ENCODE measurements at regions not wholly inside any gene's neighbourhood (a gene's known extent, or its start where the extent isn't known, plus 50 kb on each side); places are given as distances from the start of the nearest gene placed in this dataset.

GRCh38 chr10:129293991-129294700 is 172.9 kb upstream of the MGMT start:
- no peak overlapping the region for H3K4me3 ChIP-seq (ENCODE audit: low read length)
- no peak for DNase-seq

DNA sequence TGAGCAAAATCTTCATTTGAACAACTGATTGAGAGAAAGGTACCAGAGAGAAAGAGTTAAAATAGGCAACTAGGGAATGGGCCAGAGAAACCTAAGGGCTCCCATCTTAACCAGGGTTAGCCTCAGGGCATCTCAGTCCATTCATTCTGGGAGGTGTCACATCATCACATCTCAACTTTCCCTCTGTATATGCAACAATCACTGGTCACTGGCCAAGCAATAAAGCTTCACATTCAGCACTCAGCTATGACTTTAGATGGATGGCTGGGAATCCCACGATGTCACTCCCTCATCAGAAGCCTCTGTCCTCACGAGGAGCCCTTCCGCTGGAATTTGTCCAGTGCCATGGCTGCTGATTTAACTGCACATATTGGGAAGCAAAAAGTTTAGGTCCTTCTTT is 172.1 kb upstream of the MGMT start:
- no peak for ATAC-seq
- intact Hi-C loops (cut with DNase I), result no loop called here
- Histone ChIP-seq H3K4me1 (ENCODE audit: control insufficient read depth, insufficient read depth, low read length) (no peaks in the 10 kb centered on the region), H3K4me3 (ENCODE audit: low read length) (no peak overlapping the region), H3K27ac (ENCODE audit: low read length) (no peak overlapping the region), H3K9me3 (ENCODE audit: control insufficient read depth, low read length) (no peaks in the 10 kb centered on the region), H3K27me3 (ENCODE audit: control insufficient read depth, insufficient read depth) (no peaks in the 10 kb centered on the region)
- no peak for DNase-seq
- WGBS, result 64% methylated on average over 3 of the region's 3 CpGs

More at GRCh38 chr10:129293991-129294700, 172.9 kb upstream of the MGMT start:
- intact Hi-C loops (cut with DNase I), result no loop called here
- Histone ChIP-seq H3K4me1 (ENCODE audit: control insufficient read depth, insufficient read depth, low read length) (no peaks in the 10 kb centered on the region), H3K9me3 (ENCODE audit: control insufficient read depth, low read length) (no peaks in the 10 kb centered on the region), H3K27ac (ENCODE audit: low read length) (no peak overlapping the region), H3K27me3 (ENCODE audit: control insufficient read depth, insufficient read depth) (no peaks in the 10 kb centered on the region)
- 82% methylated on average over 2 of the region's 2 CpGs for WGBS
- no peak for ATAC-seq

GRCh38 chr10:129305046-129305445 is 162.0 kb upstream of the MGMT start:
- ATAC-seq (no peak), DNase-seq (no peak)
- H3K4me1 ChIP-seq (ENCODE audit: control insufficient read depth, insufficient read depth, low read length), result no peaks in the 10 kb centered on the region
- no peaks in the 10 kb centered on the region for H3K9me3 ChIP-seq (ENCODE audit: control insufficient read depth, low read length)
- H3K27ac ChIP-seq (ENCODE audit: low read length), result no peak overlapping the region
- no peaks in the 10 kb centered on the region for H3K27me3 ChIP-seq (ENCODE audit: control insufficient read depth, insufficient read depth)
- H3K4me3 ChIP-seq (ENCODE audit: low read length), result no peak overlapping the region
- intact Hi-C loops (cut with DNase I), result no loop called here
- 39% methylated on average over 5 of the region's 5 CpGs for WGBS

- no peak for DNase-seq
- Histone ChIP-seq H3K4me1 (ENCODE audit: control insufficient read depth, insufficient read depth, low read length) (no peaks in the 10 kb centered on the region), H3K27me3 (ENCODE audit: control insufficient read depth, insufficient read depth) (no peaks in the 10 kb centered on the region), H3K9me3 (ENCODE audit: control insufficient read depth, low read length) (no peaks in the 10 kb centered on the region), H3K27ac (ENCODE audit: low read length) (no peak overlapping the region), H3K4me3 (ENCODE audit: low read length) (no peak overlapping the region)
- no peak for ATAC-seq
- 65% methylated on average over 8 of the region's 8 CpGs for WGBS
- intact Hi-C loops (cut with DNase I), result no loop called here
These were observed 159.9 kb upstream of the MGMT start for GRCh38 chr10:129307141-129307540.

DNA sequence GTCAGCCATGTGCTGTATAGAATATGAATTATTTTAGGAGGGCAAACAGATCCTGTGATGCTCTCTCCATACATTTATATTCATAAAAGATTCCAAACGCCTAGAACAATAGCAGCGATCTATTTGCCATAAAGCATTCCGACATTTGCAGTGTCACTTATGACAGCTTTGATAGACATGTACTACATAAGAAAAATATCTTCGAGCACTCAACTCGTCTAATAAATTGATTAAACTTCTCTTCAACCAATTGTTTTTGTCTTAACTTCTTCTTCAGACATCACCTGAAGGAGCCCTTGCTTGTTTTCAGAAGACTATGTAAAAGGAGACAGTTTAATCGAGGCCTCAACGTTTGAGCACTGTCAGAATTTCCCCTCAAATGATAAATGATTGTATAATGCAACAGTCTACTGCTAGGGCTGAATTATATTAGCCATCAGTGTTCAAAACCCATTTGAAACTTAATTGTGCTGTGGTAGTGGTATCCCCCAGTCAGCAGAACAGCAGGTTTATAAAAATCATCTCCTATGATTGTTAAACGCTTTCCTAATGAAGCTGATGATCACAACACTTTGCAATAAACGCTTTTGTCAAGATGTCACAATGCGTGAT is 158.0 kb upstream of the MGMT start:
- Histone ChIP-seq H3K27ac (ENCODE audit: low read length) (no peak overlapping the region), H3K9me3 (ENCODE audit: control insufficient read depth, low read length) (no peaks in the 10 kb centered on the region), H3K4me3 (ENCODE audit: low read length) (no peak overlapping the region), H3K4me1 (ENCODE audit: control insufficient read depth, insufficient read depth, low read length) (no peaks in the 10 kb centered on the region), H3K27me3 (ENCODE audit: control insufficient read depth, insufficient read depth) (no peaks in the 10 kb centered on the region)
- WGBS, result 92% methylated on average over 10 of the region's 10 CpGs
- ATAC-seq, result no peak
- intact Hi-C loops (cut with DNase I), result no loop called here
- no peak for DNase-seq

GRCh38 chr10:129309565-129309964 is 157.5 kb upstream of the MGMT start:
- H3K9me3 ChIP-seq (ENCODE audit: control insufficient read depth, low read length), result no peaks in the 10 kb centered on the region
- no peaks in the 10 kb centered on the region for H3K27me3 ChIP-seq (ENCODE audit: control insufficient read depth, insufficient read depth)
- no peak overlapping the region for H3K27ac ChIP-seq (ENCODE audit: low read length)
- WGBS, result 93% methylated on average over 5 of the region's 5 CpGs
- no peak overlapping the region for H3K4me3 ChIP-seq (ENCODE audit: low read length)
- ATAC-seq (no peak), DNase-seq (no peak)
- intact Hi-C loops (cut with DNase I), result no loop called here
- H3K4me1 ChIP-seq (ENCODE audit: control insufficient read depth, insufficient read depth, low read length), result no peaks in the 10 kb centered on the region

GRCh38 chr10:129310881-129311280 is 156.2 kb upstream of the MGMT start:
- intact Hi-C loops (cut with DNase I), result no loop called here
- WGBS, result 70% methylated on average over 4 of the region's 4 CpGs
- Histone ChIP-seq H3K4me3 (ENCODE audit: low read length) (no peak overlapping the region), H3K4me1 (ENCODE audit: control insufficient read depth, insufficient read depth, low read length) (no peaks in the 10 kb centered on the region), H3K27me3 (ENCODE audit: control insufficient read depth, insufficient read depth) (no peaks in the 10 kb centered on the region), H3K9me3 (ENCODE audit: control insufficient read depth, low read length) (no peaks in the 10 kb centered on the region), H3K27ac (ENCODE audit: low read length) (no peak overlapping the region)
- ATAC-seq (no peak), DNase-seq (no peak)

DNA sequence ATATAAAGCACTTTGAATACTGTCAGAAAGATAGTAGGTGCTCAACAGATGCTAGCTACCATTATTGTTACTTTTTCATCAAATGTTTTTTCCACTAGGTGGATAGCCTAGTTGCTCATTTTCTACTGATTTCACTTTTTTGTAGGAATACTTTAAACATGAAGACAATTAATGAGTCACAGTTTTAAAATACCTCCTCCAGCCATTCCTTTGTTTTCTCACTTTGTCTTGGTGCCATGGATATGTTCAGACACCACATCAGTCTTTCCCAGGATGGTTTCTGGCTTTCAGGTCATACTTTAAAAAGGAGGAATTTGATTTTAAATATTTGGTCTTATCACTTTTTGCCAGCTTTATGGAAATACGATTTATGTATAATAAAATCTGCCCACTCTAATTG is 147.1 kb upstream of the MGMT start:
- no peak overlapping the region for H3K27ac ChIP-seq (ENCODE audit: low read length)
- intact Hi-C loops (cut with DNase I), result no loop called here
- ATAC-seq, result no peak
- 85% methylated on average over 1 of the region's 1 CpG for WGBS
- DNase-seq, result no peak
- H3K4me1 ChIP-seq (ENCODE audit: control insufficient read depth, insufficient read depth, low read length), result no peaks in the 10 kb centered on the region
- no peaks in the 10 kb centered on the region for H3K27me3 ChIP-seq (ENCODE audit: control insufficient read depth, insufficient read depth)
- no peaks in the 10 kb centered on the region for H3K9me3 ChIP-seq (ENCODE audit: control insufficient read depth, low read length)
- H3K4me3 ChIP-seq (ENCODE audit: low read length), result no peak overlapping the region

- Histone ChIP-seq H3K27me3 (ENCODE audit: control insufficient read depth, insufficient read depth) (no peaks in the 10 kb centered on the region), H3K9me3 (ENCODE audit: control insufficient read depth, low read length) (no peaks in the 10 kb centered on the region), H3K4me3 (ENCODE audit: low read length) (no peak overlapping the region), H3K27ac (ENCODE audit: low read length) (no peak overlapping the region), H3K4me1 (ENCODE audit: control insufficient read depth, insufficient read depth, low read length) (no peaks in the 10 kb centered on the region)
- no peak for DNase-seq
- 77% methylated on average over 1 of the region's 1 CpG for WGBS
- intact Hi-C loops (cut with DNase I), result no loop called here
- ATAC-seq, result no peak
These were observed 146.7 kb upstream of the MGMT start for GRCh38 chr10:129320340-129320739.

DNA sequence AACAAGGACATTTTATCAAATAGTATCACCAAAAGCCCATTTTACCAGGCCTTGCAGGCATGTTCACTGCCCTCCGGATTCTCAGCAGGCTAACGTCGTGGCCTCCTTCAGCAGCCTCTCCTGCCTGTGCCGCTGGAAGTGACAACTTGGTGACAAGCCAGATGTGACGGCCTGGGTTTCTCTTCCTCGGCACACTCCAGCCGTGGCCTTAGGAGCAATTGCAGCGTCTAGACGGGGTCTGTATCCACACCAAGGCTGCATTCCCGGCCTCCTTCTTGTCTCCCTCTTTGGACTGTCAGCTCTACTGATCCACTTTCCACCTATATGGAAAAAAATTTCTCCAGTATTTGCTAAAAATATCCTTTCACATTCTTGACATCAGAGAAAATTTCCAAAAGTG is 145.3 kb upstream of the MGMT start:
- no peaks in the 10 kb centered on the region for H3K27me3 ChIP-seq (ENCODE audit: control insufficient read depth, insufficient read depth)
- H3K4me1 ChIP-seq (ENCODE audit: control insufficient read depth, insufficient read depth, low read length), result no peaks in the 10 kb centered on the region
- DNase-seq, result no peak
- intact Hi-C loops (cut with DNase I), result no loop called here
- no peak for ATAC-seq
- WGBS, result 76% methylated on average over 10 of the region's 10 CpGs
- H3K4me3 ChIP-seq (ENCODE audit: low read length), result no peak overlapping the region
- H3K27ac ChIP-seq (ENCODE audit: low read length), result no peak overlapping the region
- no peaks in the 10 kb centered on the region for H3K9me3 ChIP-seq (ENCODE audit: control insufficient read depth, low read length)

- Histone ChIP-seq H3K27ac (ENCODE audit: low read length) (no peak overlapping the region), H3K4me1 (ENCODE audit: control insufficient read depth, insufficient read depth, low read length) (no peaks in the 10 kb centered on the region), H3K27me3 (ENCODE audit: control insufficient read depth, insufficient read depth) (no peaks in the 10 kb centered on the region), H3K9me3 (ENCODE audit: control insufficient read depth, low read length) (no peaks in the 10 kb centered on the region), H3K4me3 (ENCODE audit: low read length) (no peak overlapping the region)
- no peak for DNase-seq
- no peak for ATAC-seq
- intact Hi-C loops (cut with DNase I), result no loop called here
- 44% methylated on average over 13 of the region's 13 CpGs for WGBS
These were observed 143.9 kb upstream of the MGMT start for GRCh38 chr10:129322933-129323820.
